22Rv1 (cell line): ENCODE measurements at regions not wholly inside any gene's neighbourhood (a gene's known extent, or its start where the extent isn't known, plus 50 kb on each side); places are given as distances from the start of the nearest gene placed in this dataset.
"Not testable (repeated sequence)": the region's sequence is repeated elsewhere in the genome, so short reads cannot be mapped to it uniquely, and the experiment has no call there.

Experiments
- H3K27ac ChIP-seq: fragments of 450-650 bp; 2 replicates; pipeline ENCODE4 v1.5.1; 2017
- CTCF ChIP-seq: fragments of 450-650 bp; IDR thresholded peaks from 2 replicates; pipeline ENCODE4 v1.5.1; 2017; ENCODE audit warnings: mild to moderate bottlenecking
- ZFX ChIP-seq: fragments of 450-650 bp; IDR thresholded peaks from 2 replicates; pipeline ENCODE4 v1.6.1; 2017; ENCODE audit warnings: antibody characterized with exemption, borderline replicate concordance

GRCh38 chr3:152771120-152771519 is 63.8 kb upstream of the P2RY1 start:
- H3K27ac ChIP-seq = no peak overlapping the region
- no peak for TF ChIP-seq CTCF
- TF ChIP-seq ZFX = no peak

- no peak overlapping the region for H3K27ac ChIP-seq
- TF ChIP-seq CTCF (no peak), ZFX (no peak)
These were observed 62.2 kb upstream of the P2RY1 start for GRCh38 chr3:152772674-152773225.

GRCh38 chr3:152773633-152774032 is 61.3 kb upstream of the P2RY1 start:
- no peak overlapping the region for H3K27ac ChIP-seq
- TF ChIP-seq ZFX (no peak), CTCF (no peak)

GRCh38 chr3:152774230-152774629 is 60.7 kb upstream of the P2RY1 start:
- not testable (repeated sequence) for H3K27ac ChIP-seq

GRCh38 chr3:152778022-152778421 is 56.9 kb upstream of the P2RY1 start:
- TF ChIP-seq ZFX (no peak), CTCF (no peak)
- no peak overlapping the region for H3K27ac ChIP-seq

- H3K27ac ChIP-seq = no peak overlapping the region
- no peak for TF ChIP-seq CTCF
- no peak for TF ChIP-seq ZFX
These were observed 55.3 kb upstream of the P2RY1 start for GRCh38 chr3:152779653-152780052.

- no peak for TF ChIP-seq CTCF
- no peak for TF ChIP-seq ZFX
- no peak overlapping the region for H3K27ac ChIP-seq
These were observed 54.4 kb upstream of the P2RY1 start for GRCh38 chr3:152780553-152780952.

GRCh38 chr3:152785051-152785450 is 49.9 kb upstream of the P2RY1 start:
- TF ChIP-seq ZFX (no peak), CTCF (no peak)
- no peak overlapping the region for H3K27ac ChIP-seq
